ENCODE measurements at regions not wholly inside any gene's neighbourhood (a gene's known extent, or its start where the extent isn't known, plus 50 kb on each side); places are given as distances from the start of the nearest gene placed in this dataset.

DNA sequence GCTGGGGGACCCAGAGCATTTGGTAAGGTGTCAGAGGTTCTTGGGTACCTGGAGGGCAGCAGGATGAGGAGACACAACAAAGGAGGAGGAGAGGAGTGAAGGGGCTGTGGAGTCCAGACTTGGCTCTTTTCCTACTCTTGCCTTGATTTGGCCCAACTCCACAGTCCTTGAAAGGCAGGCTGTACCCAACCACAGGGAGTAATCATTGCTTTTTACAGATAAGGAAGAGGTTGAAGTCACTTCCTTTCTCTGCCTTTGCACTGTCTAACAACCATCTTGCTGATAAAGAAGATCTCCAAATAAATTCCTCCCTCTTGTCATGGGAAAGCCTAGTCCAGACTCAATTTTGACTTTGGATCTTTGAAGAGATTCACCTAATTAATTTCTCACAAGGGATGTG is 226.8 kb upstream of the HMGA2 start:
- no peak for DNase-seq (ENCODE audit: low read depth in 2 of 2)

DNA sequence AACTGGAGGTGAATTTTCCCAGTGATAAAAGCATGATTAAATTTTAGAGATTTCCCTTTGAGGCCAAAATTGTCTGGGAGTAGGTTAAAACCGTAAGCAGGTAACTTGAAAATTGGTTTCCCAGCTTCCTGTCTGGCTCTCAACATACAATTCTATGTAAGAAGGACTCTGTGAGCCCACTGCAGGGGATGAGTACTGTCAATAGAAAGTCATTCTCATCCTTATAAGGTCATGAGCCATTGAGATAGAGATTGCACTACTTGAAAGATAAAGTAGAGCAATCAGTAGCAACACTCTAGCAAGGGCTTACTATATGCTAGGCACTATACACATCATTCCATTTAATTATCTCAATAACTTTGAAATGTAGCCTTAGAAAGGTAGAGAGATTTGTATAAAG is 225.6 kb upstream of the HMGA2 start:
- no peak for DNase-seq (ENCODE audit: low read depth in 2 of 2)

DNA sequence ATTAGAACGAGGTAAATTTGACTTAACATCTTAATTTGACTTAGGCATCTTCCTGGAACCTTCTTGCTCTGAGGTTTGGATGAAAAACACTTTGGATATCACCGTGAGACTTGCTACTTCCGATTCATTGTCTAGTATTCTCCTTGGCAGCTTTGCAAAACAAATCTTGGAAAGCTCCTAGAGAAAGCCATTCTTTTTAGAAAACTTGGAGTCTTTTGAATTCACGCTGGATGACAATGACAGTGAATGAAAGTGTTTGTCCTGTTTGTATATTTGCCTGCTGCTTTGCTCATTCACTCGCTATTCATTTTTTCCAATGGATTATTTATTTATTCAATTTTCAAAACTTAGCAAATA is 222.1 kb upstream of the HMGA2 start:
- no peak for DNase-seq (ENCODE audit: low read depth in 2 of 2)

DNA sequence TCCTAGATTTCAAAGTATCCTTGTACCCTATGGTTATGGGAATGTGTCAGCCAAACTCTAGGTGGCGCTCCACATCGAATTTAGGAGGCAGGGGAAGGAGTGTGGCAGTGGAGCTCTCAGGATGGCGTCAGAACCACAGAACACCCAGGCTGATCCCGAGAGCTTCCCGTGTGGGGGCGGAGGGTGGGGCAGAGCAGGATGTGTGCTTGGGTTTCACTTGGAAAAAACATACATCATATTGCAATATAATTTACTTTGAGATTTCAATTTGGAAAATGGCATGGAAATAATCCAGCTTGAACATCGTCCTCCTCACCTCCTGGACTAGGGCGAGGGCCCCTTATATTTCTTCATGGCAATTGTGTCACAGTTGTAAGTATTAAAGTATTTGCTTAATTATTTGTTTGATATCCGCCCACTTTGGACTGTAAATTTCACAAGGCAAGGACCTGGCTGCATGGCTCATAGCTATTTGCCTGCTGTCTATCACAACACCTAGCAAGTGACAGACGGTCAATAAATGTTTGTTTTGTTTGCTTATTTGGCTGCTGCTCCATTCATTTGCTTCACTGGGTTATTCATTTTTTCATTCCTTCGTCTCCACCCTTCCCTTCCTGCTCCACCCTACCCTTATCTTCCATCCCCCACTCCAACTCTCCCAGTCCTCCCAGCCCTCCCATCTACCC is 221.5 kb upstream of the HMGA2 start:
- DNase-seq (ENCODE audit: low read depth in 2 of 2), result no peak

DNA sequence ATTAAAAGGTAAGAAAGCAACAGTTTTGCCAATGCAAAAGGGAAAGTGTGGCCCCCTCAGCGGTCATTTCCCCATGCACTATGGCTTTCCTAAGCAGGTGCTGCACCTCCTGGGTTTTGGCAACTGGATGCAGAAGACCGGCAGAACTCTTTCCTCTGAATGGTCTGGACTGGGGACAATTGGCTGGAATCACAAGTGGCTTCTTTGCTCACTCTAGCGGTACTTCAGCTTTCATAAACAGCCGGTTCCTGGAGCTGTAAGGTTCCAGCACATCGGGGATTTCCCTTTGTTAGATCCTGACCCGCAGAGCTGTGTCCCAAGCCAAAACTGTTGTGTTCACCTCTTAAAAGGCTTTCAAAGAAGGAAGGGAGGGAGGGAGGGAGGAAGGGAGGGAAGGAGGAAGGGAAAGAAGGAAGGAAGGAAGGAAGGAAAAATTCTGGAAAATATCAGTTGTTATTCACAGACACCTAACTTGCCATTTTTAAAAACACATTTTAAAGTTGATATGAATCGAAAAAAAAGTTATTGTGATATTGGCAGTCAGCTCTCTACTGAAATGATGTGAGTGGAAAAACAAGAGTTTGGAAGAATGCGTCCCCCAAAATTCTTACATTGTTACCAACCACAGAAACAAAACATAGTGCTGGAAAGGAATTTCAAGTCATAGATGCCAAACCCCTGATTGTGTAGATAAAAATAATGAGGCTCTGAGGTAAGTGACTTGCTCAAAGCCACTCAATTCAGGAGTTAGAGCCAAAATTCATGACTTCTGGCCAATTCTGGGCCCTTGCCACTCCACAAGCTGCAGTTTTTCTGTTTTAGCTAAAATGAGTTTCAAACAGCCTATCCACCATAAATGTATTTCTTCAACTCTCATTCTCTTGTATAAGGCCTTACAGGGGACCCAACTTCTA is 220.6 kb upstream of the HMGA2 start:
- DNase-seq (ENCODE audit: low read depth in 2 of 2), result no peak

DNA sequence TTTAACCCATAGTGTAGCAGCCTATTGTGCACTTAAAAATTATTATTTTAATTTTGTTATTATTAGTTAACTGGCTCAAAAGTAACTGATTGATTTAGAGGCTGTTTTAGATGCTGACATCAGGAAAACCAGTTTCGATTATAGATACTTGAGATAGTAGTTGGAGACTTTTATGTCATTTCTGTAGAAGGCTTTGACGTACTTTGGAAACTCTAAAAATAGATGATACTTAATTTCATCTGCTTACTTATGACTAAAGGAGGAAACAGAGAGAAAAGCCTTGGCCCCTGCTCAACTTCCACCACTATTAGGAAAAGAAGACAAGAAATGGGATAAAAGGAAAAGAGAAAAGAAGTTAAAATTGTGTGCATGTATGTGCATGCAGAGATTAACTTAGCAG is 219.3 kb upstream of the HMGA2 start:
- no peak for DNase-seq (ENCODE audit: low read depth in 2 of 2)

DNA sequence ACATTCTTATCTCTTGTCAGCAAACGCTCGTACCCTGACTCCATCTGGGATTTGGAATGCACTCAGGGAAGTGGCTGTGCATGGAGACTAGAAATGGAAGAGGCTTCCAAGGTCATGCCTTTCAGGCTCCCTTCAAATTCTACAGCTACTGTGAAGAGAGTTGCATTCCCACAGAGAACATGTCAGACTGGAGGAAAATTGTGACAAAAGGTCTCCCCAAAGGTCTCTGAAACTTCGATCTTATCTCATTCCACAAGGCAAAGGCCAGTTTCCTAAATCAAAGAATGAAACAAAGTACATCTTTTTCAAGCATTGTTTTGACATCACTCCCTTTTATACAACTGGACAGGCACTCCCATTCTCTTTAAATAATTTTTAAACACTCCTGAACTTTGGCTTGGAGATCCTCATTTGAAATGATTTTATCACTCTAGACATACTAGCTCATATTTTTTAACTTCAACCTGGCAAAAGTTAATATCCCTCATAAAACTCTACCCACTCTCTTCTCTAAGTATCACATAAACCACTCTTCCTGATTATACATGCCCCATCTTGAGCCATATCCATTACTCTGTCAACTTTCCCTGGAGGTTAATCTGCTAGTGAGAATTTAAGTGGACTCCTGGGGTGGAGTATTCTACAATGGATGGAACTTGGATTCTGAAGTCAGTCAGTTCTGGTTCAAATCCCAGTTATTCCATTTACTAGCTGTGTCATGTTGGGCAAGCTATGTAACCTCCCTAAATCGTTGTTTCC is 218.1 kb upstream of the HMGA2 start:
- no peak for DNase-seq (ENCODE audit: low read depth in 2 of 2)

DNA sequence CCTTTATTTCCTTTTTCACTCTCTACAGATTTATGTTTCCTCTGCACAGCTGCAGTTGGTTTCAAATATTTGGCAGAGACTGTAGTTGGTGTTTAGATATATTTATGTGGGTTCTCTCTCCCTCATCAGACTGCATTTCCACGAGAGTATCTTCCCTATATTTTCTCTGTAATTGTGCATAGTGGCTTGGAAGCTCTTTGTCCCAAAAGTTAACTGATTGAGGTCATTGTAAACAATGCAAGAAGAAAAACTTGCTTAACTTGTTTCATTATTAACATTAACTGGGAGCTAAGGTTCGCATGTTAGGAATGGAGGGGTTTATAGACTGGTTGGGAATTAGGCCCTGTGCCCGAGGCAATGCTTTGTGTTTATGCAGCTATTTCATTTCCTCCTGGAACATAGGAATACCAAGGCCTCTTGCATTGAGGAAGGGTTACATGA is 216.9 kb upstream of the HMGA2 start:
- no peak for DNase-seq (ENCODE audit: low read depth in 2 of 2)

DNA sequence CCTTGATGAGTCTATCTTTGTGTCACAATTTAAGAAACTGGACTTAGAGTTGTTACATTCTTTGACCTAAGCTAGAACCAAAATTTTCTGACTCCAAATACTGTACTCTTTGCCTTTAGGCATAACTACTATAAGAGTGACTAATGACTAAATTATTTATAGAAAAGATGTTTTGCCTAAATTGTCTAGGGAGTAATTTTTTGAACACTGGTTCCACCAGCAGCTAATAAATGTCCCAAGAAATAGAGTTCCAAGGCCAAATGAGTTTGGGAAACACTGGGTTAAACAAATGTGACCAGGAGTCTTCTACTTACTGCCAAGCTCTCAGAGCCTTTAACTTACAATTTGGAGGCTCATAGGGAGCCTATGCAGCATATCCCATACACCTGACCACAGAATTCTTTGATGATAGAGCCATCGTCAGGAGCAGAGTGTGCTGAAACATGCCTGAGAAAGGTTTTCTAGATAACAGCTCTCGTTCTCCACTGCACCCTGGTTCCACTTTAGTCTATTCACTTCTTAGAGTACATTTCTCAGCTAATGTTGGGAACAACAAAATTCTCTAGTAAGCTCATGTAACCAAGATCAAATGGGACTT is 215.9 kb upstream of the HMGA2 start:
- no peak for DNase-seq (ENCODE audit: low read depth in 2 of 2)

DNA sequence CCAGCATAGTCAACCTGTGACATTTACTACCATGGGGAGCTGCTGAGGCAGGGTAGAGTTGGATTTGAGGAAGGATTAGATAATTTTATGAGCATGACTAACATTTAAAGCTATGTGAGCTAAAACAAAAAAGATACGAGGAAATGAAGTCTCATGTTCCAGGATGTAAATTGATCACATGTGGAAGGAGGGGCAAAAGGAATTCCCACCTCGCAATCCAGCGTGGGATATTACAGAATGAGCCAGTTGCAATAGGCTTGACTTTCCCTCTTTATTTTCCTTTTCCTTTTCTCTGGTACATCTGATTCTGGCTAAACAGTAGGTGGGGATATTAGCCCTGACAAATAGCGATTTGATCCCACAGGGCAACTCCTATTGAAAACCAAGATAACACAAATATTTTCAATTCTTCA is 214.9 kb upstream of the HMGA2 start:
- DNase-seq (ENCODE audit: low read depth in 2 of 2), result no peak

DNA sequence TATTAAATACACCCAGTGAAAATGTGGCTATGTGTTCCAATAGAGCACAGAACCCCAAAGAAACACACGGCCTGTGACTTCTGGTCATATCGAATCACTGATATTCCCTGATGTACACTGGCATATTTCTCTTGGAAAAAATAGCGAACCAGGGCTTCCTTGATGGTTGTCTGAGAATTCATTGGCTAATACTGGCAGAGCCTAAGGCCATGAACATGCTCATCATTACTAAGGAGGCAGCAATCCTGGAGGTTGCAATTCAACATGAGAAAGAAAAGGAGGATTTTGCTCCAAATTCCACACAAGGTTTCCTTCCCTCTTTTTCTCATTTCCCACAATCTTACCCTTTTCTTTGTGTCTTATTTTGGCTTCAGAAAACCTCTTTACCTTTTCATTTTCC is 212.9 kb upstream of the HMGA2 start:
- DNase-seq (ENCODE audit: low read depth in 2 of 2), result no peak

DNA sequence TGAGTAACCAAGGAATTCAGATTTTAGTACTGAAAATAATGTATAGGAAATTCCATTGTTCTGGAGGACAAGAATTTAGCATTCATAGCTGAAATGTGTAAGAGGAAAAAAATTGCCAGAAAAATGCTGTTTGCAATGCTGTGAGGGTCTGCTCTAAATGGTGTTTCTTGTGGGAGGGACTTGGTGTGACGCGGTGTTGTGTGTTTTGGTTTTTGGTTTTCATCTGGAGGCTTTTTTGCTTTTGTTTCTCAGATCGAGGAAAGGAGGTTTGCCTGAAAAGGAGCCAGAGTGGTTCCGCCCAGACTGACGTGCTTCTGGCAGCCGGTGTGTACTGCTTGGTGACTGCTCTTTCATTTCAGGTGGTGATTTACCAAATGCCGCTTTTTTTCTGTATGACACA is 211.8 kb upstream of the HMGA2 start:
- no peak for DNase-seq (ENCODE audit: low read depth in 2 of 2)

DNA sequence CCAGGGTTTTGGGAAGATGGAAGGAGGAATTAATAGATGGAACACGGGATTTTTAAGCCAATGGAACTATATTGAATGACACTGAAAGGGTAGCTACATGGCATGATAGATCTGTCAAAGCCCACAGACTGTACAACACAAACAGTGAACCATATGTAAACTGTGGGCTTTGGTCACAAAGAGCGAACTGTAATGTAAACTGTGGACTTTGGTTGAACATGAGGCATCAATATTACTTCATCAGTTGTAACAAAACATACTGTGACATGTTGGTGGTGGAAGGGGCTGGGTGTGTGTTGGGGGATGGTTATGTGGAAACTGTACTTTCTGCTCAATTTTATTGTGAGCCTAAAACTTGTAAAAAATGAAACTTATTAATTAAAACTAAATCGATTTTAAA is 210.6 kb upstream of the HMGA2 start:
- no peak for DNase-seq (ENCODE audit: low read depth in 2 of 2)

DNA sequence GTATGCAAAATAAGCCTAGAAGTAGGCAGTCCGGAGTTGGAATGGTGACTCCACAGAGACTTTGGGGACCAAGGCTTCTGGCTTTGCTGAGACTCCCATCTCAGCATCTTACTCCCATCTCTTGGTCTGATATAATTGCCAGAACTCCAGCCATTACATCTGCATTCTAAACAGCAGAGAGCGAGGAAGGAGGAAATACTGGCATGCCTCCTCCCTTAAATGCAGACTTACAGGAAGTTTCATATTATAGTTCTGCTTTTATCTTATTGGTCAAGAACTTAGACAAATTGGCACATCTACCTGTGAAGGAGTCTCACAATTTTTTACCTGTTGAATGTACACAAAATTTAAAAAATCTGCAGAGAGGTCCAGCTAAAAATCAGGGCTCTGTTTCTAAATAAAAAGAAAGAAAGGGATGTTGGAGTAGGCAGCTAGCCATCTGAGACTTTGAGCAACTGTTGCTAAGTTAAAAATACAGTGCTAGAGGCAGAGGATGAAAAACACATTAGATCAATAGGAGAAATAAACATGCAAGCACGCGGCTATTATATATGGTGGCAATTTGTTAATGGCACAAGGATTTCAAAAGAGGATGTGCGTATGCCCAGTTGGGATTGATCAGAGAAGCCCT is 209.9 kb upstream of the HMGA2 start:
- no peak for DNase-seq (ENCODE audit: low read depth in 2 of 2)

DNA sequence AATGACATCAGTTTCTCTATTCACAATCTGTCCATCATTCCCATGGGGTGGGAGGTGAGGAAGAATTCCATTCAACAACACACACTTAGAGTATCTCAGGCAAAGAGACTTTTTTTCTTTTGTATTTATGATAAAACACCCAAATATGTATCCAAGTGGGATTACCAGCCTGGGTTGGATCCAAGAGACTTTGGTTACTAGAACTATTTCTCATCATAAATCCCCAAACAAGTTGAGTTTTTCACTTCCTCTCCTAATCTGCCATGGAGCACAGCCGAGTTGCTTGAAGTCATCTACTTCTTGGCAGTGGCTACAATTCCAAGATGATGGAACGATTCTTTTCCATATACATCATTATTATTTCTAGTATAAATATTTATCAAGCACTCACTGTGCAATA is 209.2 kb upstream of the HMGA2 start:
- no peak for DNase-seq (ENCODE audit: low read depth in 2 of 2)

DNA sequence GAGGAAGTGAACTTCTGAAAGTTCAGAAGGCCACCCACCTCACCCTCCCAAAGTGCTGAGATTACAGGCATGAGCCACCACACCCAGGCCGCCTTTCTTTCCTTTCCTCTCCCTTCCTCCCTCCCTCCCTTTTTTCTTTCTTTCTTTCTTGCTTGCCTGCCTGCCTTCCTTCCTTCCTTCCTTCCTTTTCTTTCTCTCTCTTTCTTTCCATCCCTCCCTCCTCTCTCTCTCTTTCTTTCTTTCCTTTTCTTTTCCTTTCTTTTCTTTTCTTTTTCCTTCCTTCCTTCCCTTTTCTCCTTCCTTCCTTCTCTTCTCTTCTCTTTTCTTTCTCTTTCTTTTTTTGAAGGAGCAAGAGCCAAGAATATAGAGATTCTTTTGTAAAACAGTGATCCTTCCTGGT is 208.3 kb upstream of the HMGA2 start:
- no peak for DNase-seq (ENCODE audit: low read depth in 2 of 2)

DNA sequence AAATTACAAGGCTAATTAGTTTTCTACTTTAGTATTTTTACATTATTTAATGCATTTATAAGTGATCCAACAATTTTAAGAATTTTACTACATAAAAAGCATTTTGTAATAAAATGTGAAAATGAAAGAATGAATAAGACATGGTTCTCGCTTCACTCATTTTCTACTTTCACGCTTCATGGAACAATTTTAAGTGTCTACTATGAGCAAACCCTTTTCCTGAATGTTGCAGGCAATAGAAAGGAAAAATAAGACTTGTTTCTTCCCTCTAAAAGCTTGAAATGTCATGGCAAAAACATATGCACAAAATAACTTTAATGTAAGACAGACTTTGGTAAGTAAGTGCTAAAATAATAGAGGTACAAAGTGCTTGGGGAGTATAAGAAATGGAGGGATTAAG is 205.7 kb upstream of the HMGA2 start:
- DNase-seq (ENCODE audit: low read depth in 2 of 2), result no peak

DNA sequence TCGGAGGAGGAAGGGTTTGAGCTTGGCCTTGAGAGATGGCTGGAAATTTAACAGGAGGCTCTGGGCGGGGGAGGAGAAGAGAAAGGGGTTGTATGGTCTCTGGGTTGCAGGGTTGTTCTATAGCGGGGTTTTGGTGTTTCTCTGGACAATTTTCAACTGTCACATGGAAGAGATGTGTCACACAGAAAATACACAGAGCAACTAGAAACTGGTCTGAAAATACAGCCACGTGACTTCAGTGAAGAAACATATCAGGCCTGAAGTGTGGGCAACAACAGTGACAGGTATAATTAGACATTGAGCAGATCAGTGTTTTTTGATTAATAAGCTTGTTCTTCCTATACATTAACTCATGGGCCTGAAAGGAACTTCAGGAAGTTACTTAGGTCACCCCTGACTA is 205.3 kb upstream of the HMGA2 start:
- no peak for DNase-seq (ENCODE audit: low read depth in 2 of 2)

DNA sequence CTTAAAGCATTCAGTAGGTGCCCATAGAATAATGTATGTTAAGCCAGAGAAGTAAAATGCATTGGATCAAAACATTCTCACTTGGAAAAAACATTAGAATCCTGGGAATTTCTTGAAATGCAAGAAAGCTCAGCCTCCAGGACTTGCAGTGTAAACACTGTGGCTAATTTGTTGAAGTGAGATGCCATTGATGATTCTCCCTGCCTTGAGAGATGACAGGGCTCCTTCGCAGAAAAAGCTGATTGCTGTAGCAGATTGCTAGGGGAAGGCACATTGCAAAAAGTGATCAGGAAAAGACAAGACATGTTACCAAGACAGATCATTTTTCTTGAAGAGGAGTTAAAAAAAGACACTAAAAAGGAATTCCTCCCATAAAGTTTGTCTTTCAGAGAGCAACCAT is 204.2 kb upstream of the HMGA2 start:
- DNase-seq (ENCODE audit: low read depth in 2 of 2), result no peak

DNA sequence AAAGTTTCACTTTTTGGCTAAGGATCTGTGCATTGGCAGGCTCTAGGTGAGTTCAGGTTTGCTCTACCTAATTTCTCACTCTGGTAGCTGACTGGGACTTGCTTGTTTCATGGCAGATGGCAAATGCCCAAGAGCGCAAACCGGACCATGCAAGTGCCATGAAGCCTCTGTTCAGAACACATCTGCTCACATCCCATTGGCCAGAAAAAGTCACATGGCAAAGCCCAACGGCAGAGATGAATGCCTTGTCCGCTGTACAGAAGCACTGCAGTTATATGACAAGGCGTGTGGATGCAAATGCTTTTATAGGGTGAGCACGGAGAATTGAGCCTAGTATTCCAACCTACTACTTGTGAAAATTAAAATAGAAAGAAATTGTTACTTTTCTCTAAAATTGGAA is 202.2 kb upstream of the HMGA2 start:
- no peak for DNase-seq (ENCODE audit: low read depth in 2 of 2)

DNA sequence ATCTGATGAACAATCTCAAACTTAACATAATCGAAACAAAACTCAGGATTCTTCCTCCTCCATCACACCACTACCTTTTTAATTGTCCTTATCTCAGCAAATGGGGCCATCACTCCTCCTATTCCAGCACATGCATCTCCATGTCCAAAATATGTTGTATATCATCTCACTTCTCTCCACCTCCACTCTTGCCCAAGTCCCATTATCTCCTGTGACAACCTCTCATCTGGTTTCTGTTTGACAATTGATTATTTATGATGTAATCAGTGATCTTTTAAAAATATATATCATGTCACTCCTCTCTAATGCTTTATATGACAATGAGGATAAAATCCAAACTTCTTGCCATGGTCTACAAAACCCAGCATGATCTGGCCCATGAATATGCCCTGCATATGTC is 200.8 kb upstream of the HMGA2 start:
- no peak for DNase-seq (ENCODE audit: low read depth in 2 of 2)

DNA sequence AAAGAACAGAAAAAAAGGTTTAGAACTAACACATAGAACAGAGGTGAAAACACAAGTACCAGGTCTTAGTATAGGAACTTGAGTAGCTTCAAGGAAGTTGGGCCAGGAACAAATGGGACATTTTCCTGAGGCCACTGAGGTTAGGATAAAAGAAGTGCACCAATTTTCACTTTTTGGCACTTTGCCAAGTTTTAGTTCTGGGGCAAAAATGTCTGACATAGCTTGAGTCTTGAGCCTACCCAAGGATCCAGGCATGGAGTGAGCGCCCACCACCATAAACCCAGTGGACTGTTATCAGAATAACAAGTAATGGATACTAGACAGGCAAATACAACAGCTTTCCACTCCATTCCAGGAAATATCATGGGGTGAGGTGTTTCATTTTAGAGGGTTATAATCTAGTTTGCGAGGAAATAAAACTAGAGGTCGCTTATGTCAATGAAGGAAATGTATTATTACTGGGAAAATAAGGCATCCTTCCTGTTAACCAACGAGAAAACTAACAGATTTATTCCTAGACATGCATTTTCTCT is 199.7 kb upstream of the HMGA2 start:
- DNase-seq (ENCODE audit: low read depth in 2 of 2), result no peak

Data from stimulated activated CD8-positive, alpha-beta memory T cell treated with anti-CD3 and anti-CD28 coated beads, Interleukin-2, amount 100 ng/mL, for 1 hour (primary cell).